Panc1 (cell line): ENCODE measurements at regions not wholly inside any gene's neighbourhood (a gene's known extent, or its start where the extent isn't known, plus 50 kb on each side); places are given as distances from the start of the nearest gene placed in this dataset.

Experiments used
- ATAC-seq: fragments of 200-7000 bp; cut with Tn5 transposase; 2 replicates; pipeline ENCODE4 v1.9.1; 2020; ENCODE audit warnings: mild to moderate bottlenecking, moderate library complexity
- BruUV-seq: library from RNA; stranded (reverse); fragments of 400-500 nt; replicated peaks from 2 replicates; lab custom pipeline; 2021; lab: Mats Ljungman, UMichigan
- CTCF ChIA-PET: fragments of 300-600 bp; sonication (Branson Sonifier 250); formaldehyde crosslinking; loops from one replicate; lab custom pipeline; 2022; ENCODE audit warnings: antibody characterized with exemption; lab: Charles Lee
- POLR2A ChIA-PET: fragments of 300-600 bp; sonication (Branson Sonifier 250); formaldehyde crosslinking; loops from one replicate; lab custom pipeline; 2022; ENCODE audit warnings: antibody characterized with exemption; lab: Charles Lee
- DNase-seq: peaks from one replicate; pipeline ENCODE4 v3.0.0-alpha.2; 2010; ENCODE audit warnings: low read depth, low spot score
- H3K27ac ChIP-seq: 2 replicates; pipeline ENCODE4 v1.5.1; 2011; ENCODE audit warnings: mild to moderate bottlenecking, low read length, inconsistent platforms
- H3K27me3 ChIP-seq: fragments of 200-500 bp; sonication (Bioruptor generic); 2 replicates; pipeline ENCODE4 v1.6.0; 2014; ENCODE audit warnings: low read length, inconsistent platforms; ENCODE audit not compliant: control insufficient read depth, insufficient read depth
- H3K36me3 ChIP-seq: fragments of 200-500 bp; sonication (Bioruptor generic); 2 replicates; pipeline ENCODE4 v1.5.1; 2014; ENCODE audit warnings: inconsistent platforms, mild to moderate bottlenecking, low read length, moderate library complexity; ENCODE audit not compliant: control insufficient read depth, insufficient read depth
- H3K4me1 ChIP-seq: 2 replicates; pipeline ENCODE4 v1.5.1; 2011; ENCODE audit warnings: inconsistent platforms, mild to moderate bottlenecking, low read length, moderate library complexity; ENCODE audit not compliant: control insufficient read depth, insufficient read depth
- H3K4me3 ChIP-seq, 2 experiments: 2 replicates each; pipeline ENCODE4 v1.5.1; 2011 to 2012; ENCODE audit warnings: low read depth in 2 of 2, low read length in 2 of 2, mild to moderate bottlenecking in 2 of 2, inconsistent platforms in 1 of 2, moderate library complexity in 1 of 2
- H3K9me3 ChIP-seq: fragments of 200-500 bp; sonication (Bioruptor generic); 2 replicates; pipeline ENCODE4 v1.5.1; 2014; ENCODE audit warnings: low read depth, mild to moderate bottlenecking, inconsistent platforms, low read length, moderate library complexity; ENCODE audit not compliant: control insufficient read depth, insufficient read depth
- POLR2AphosphoS5 ChIP-seq: IDR thresholded peaks from 2 replicates; pipeline ENCODE4 v1.6.1; 2012; ENCODE audit warnings: mild to moderate bottlenecking, low read depth, low read length, moderate library complexity
- SIN3A ChIP-seq: IDR thresholded peaks from 2 replicates; pipeline ENCODE4 v1.6.1; 2012; ENCODE audit warnings: low read depth, mild to moderate bottlenecking, low read length, moderate library complexity, borderline replicate concordance; ENCODE audit not compliant: insufficient read depth
- TCF7L2 ChIP-seq: IDR thresholded peaks from 2 replicates; pipeline ENCODE4 v1.6.1; 2011; ENCODE audit warnings: mild to moderate bottlenecking, low read depth, low read length, inconsistent platforms
- in situ Hi-C: cut with HindIII; loops from 2 replicates; pipeline ENCODE4 v1.10.0; 2016; ENCODE audit warnings: low sequenced_read_pairs, low pct_unique_long_range_greater_than_20kb
- intact Hi-C: fragments of 100-400 bp; cut with micrococcal nuclease; formaldehyde crosslinking; loops from one replicate; pipeline ENCODE4 v1.10.0; 2022; ENCODE audit not compliant: unreplicated experiment
- TF ChIP-seq, protein P1 (sequence below), 2 experiments: IDR thresholded peaks; 2 replicates each; pipeline ENCODE4 v1.6.1; 2011 to 2012; ENCODE audit warnings: low read depth in 2 of 2, control low read depth in 1 of 2, low read length in 1 of 2, mild to moderate bottlenecking in 1 of 2, moderate library complexity in 1 of 2; ENCODE audit not compliant: insufficient read depth in 1 of 2
- TF ChIP-seq, protein P2 (sequence below): fragments of 450-650 bp; IDR thresholded peaks from 2 replicates; pipeline ENCODE4 v1.5.1; 2017; ENCODE audit warnings: mild to moderate bottlenecking

DNA sequence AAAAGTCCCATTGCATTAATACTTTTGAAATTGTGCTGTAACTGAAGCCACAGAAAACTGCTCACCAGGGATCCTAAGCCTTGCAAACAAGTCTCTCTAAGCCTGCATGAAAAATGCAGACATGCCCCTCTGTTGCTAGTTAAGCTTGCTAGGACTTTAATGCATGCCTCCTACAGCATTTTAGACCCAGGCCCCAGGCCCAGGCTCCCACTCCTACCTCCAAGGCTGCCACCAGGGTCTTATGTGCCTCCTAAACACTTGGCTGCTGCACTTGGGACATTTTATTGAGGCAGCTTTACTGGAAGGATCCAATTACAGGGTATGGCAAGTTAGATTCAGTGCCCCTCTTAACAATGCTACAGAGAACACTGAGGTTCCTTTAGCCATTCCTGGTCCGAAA lies 467.3 kb upstream of the CLINT1 start:
- no peak for ATAC-seq
- BruUV-seq = no TSS peak
- intact Hi-C loops (no loop called here), in situ Hi-C loops (no loop called here)
- no peaks in the 10 kb centered on the region for H3K4me1 ChIP-seq
- CTCF ChIA-PET = no interaction called here
- no peak overlapping the region for H3K4me3 ChIP-seq
- POLR2A ChIA-PET = no interaction called here
- TF ChIP-seq, protein P1, sequence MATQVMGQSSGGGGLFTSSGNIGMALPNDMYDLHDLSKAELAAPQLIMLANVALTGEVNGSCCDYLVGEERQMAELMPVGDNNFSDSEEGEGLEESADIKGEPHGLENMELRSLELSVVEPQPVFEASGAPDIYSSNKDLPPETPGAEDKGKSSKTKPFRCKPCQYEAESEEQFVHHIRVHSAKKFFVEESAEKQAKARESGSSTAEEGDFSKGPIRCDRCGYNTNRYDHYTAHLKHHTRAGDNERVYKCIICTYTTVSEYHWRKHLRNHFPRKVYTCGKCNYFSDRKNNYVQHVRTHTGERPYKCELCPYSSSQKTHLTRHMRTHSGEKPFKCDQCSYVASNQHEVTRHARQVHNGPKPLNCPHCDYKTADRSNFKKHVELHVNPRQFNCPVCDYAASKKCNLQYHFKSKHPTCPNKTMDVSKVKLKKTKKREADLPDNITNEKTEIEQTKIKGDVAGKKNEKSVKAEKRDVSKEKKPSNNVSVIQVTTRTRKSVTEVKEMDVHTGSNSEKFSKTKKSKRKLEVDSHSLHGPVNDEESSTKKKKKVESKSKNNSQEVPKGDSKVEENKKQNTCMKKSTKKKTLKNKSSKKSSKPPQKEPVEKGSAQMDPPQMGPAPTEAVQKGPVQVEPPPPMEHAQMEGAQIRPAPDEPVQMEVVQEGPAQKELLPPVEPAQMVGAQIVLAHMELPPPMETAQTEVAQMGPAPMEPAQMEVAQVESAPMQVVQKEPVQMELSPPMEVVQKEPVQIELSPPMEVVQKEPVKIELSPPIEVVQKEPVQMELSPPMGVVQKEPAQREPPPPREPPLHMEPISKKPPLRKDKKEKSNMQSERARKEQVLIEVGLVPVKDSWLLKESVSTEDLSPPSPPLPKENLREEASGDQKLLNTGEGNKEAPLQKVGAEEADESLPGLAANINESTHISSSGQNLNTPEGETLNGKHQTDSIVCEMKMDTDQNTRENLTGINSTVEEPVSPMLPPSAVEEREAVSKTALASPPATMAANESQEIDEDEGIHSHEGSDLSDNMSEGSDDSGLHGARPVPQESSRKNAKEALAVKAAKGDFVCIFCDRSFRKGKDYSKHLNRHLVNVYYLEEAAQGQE (IDR thresholded peaks at IDR 0.05; ENCODE audit: insufficient read depth in 1 of 2, low read depth in 2 of 2, low read length in 1 of 2) = no peak
- TF ChIP-seq SIN3A (no peak), POLR2AphosphoS5 (no peak), TCF7L2 (no peak)
- TF ChIP-seq, protein P2, sequence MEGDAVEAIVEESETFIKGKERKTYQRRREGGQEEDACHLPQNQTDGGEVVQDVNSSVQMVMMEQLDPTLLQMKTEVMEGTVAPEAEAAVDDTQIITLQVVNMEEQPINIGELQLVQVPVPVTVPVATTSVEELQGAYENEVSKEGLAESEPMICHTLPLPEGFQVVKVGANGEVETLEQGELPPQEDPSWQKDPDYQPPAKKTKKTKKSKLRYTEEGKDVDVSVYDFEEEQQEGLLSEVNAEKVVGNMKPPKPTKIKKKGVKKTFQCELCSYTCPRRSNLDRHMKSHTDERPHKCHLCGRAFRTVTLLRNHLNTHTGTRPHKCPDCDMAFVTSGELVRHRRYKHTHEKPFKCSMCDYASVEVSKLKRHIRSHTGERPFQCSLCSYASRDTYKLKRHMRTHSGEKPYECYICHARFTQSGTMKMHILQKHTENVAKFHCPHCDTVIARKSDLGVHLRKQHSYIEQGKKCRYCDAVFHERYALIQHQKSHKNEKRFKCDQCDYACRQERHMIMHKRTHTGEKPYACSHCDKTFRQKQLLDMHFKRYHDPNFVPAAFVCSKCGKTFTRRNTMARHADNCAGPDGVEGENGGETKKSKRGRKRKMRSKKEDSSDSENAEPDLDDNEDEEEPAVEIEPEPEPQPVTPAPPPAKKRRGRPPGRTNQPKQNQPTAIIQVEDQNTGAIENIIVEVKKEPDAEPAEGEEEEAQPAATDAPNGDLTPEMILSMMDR = no peak
- no peaks in the 10 kb centered on the region for H3K9me3 ChIP-seq
- H3K27ac ChIP-seq = no peak overlapping the region
- DNase-seq = no peak
- H3K36me3 ChIP-seq = no peaks in the 10 kb centered on the region
- no peaks in the 10 kb centered on the region for H3K27me3 ChIP-seq

DNA sequence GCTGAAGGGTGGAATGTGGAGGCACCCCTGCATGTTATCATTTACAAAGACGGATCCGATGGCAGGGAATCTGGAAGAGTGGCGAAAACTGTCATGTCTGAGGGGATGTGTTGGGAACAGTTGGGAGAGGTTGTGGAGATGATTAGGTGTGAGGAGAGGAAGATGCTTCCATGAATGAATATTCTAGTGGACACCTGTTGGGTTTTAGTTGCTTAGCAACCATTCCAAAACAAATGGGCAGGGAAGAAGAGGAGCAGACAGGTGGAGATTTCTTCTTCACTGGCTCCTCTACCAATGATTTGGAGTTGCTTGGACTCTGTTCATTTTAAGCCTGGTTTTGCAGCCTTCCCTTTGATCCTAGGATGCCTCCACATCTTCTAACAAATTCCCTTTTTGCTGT lies 465.3 kb upstream of the CLINT1 start:
- ChIA-PET POLR2A (no interaction called here), CTCF (no interaction called here)
- in situ Hi-C loops (no loop called here), intact Hi-C loops (loop anchor here (5.0 kb wide), 1 partner anchor 533 kb away; no protein-coding TSS in a partner anchor)
- Histone ChIP-seq H3K27me3 (no peaks in the 10 kb centered on the region), H3K36me3 (no peaks in the 10 kb centered on the region), H3K27ac (no peak overlapping the region), H3K4me1 (no peaks in the 10 kb centered on the region), H3K9me3 (no peaks in the 10 kb centered on the region), H3K4me3 (no peak overlapping the region)
- DNase-seq = no peak
- TF ChIP-seq, protein P2 = no peak
- TF ChIP-seq TCF7L2 (no peak), SIN3A (no peak), POLR2AphosphoS5 (no peak)
- TF ChIP-seq, protein P1 (IDR thresholded peaks at IDR 0.05; ENCODE audit: insufficient read depth in 1 of 2, low read depth in 2 of 2, low read length in 1 of 2) = no peak
- no TSS peak for BruUV-seq
- no peak for ATAC-seq
